Keratinocyte (primary cell): ENCODE measurements at regions not wholly inside any gene's neighbourhood (a gene's known extent, or its start where the extent isn't known, plus 50 kb on each side); places are given as distances from the start of the nearest gene placed in this dataset.

Experiments used
- CTCF ChIP-seq, 3 experiments: IDR thresholded peaks in 1 of 3; conservative IDR thresholded peaks in 1 of 3; optimal IDR thresholded peaks in 1 of 3; 2 replicates in 2 of 3; 3 replicates in 1 of 3; pipeline versions ENCODE3 to v1.5.1; 2011; ENCODE audit warnings: low read length in 3 of 3, mild to moderate bottlenecking in 3 of 3, moderate library complexity in 2 of 3, control low read depth in 1 of 3, inconsistent platforms in 1 of 3; ENCODE audit not compliant: insufficient read depth in 2 of 3; ENCODE audit errors: extremely low read depth in 1 of 3
- EZH2 ChIP-seq: IDR thresholded peaks from one replicate; pipeline ENCODE4 v1.6.1; 2012; ENCODE audit warnings: inconsistent platforms, mild to moderate bottlenecking, low read length, moderate library complexity

DNA sequence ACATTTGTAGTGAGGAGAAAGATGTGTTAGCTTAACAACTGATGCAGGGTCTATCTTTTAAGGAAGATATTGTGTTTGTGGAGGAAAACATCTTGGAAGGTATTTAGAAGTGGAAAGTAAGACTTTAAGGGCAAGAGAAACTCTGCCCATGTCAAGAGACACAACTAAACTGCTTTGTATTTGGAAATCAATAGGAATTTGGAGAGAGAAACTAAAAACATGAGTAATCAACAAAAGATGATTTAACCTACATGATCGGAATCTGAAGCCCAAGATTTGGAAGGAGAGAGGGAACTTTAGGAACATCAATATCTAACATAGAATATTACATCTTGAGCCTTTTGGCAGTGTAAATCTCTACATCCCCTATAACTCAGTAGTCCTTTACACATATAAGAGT is 184.2 kb upstream of the COL3A1 start:
- TF ChIP-seq CTCF (optimal IDR thresholded peaks at IDR 0.05 in 1 of 3, IDR thresholded peaks at IDR 0.05 in 1 of 3, conservative IDR thresholded peaks at IDR 0.05 in 1 of 3; ENCODE audit: extremely low read depth in 1 of 3, insufficient read depth in 2 of 3, low read length in 3 of 3) (no peak), EZH2 (no peak)
